ENCODE measurements at regions not wholly inside any gene's neighbourhood (a gene's known extent, or its start where the extent isn't known, plus 50 kb on each side); places are given as distances from the start of the nearest gene placed in this dataset.

- no peak for TF ChIP-seq MAX (IDR thresholded peaks at IDR 0.05; ENCODE audit: low read depth, low read length)
- TF ChIP-seq POLR2A (IDR thresholded peaks at IDR 0.05; ENCODE audit: extremely low read depth, insufficient read length): no peak
- TF ChIP-seq CTCF (IDR thresholded peaks at IDR 0.05; ENCODE audit: low read depth, low read length): no peak
- no peak for TF ChIP-seq MYC (IDR thresholded peaks at IDR 0.05; ENCODE audit: low read depth, low read length)
- no peak for DNase-seq (ENCODE audit: low read depth)
Observed at GRCh38 chr5:137567226-137567625, 68.1 kb upstream of the SPOCK1 start.

GRCh38 chr5:137566780-137567179 lies 67.7 kb upstream of the SPOCK1 start:
- no peak overlapping the region for H3K4me3 ChIP-seq (ENCODE audit: low read depth, low read length)
- TF ChIP-seq MYC (IDR thresholded peaks at IDR 0.05; ENCODE audit: low read depth, low read length) (no peak), CTCF (IDR thresholded peaks at IDR 0.05; ENCODE audit: low read depth, low read length) (no peak), POLR2A (IDR thresholded peaks at IDR 0.05; ENCODE audit: extremely low read depth, insufficient read length) (no peak), MAX (IDR thresholded peaks at IDR 0.05; ENCODE audit: low read depth, low read length) (no peak)
- no peak for DNase-seq (ENCODE audit: low read depth)

More at GRCh38 chr5:137567226-137567625, 68.1 kb upstream of the SPOCK1 start:
- no peak overlapping the region for H3K4me3 ChIP-seq (ENCODE audit: low read depth, low read length)

- no peak for DNase-seq (ENCODE audit: low read depth)
- no peak for TF ChIP-seq MAX (IDR thresholded peaks at IDR 0.05; ENCODE audit: low read depth, low read length)
- no peak for TF ChIP-seq MYC (IDR thresholded peaks at IDR 0.05; ENCODE audit: low read depth, low read length)
- TF ChIP-seq CTCF (IDR thresholded peaks at IDR 0.05; ENCODE audit: low read depth, low read length): no peak
- TF ChIP-seq POLR2A (IDR thresholded peaks at IDR 0.05; ENCODE audit: extremely low read depth, insufficient read length): no peak
- no peak overlapping the region for H3K4me3 ChIP-seq (ENCODE audit: low read depth, low read length)
Observed at GRCh38 chr5:137566118-137566541, 67.0 kb upstream of the SPOCK1 start.

- no peak for DNase-seq (ENCODE audit: low read depth)
- no peak for TF ChIP-seq MAX (IDR thresholded peaks at IDR 0.05; ENCODE audit: low read depth, low read length)
- no peak overlapping the region for H3K4me3 ChIP-seq (ENCODE audit: low read depth, low read length)
Observed at GRCh38 chr5:137565450-137565849, 66.3 kb upstream of the SPOCK1 start.

- H3K4me3 ChIP-seq (ENCODE audit: low read depth, low read length): peak overlapping the region; percentile 25
- DNase-seq (ENCODE audit: low read depth): peak; percentile 44
Observed at GRCh38 chr5:137564398-137564961, 65.4 kb upstream of the SPOCK1 start.

More at GRCh38 chr5:137564398-137564961, 65.4 kb upstream of the SPOCK1 start:
- TF ChIP-seq POLR2A (IDR thresholded peaks at IDR 0.05; ENCODE audit: extremely low read depth, insufficient read length) (no peak), CTCF (IDR thresholded peaks at IDR 0.05; ENCODE audit: low read depth, low read length) (no peak), MAX (IDR thresholded peaks at IDR 0.05; ENCODE audit: low read depth, low read length) (no peak), MYC (IDR thresholded peaks at IDR 0.05; ENCODE audit: low read depth, low read length) (no peak)
